GM21447 (cell line): ENCODE measurements at regions not wholly inside any gene's neighbourhood (a gene's known extent, or its start where the extent isn't known, plus 50 kb on each side); places are given as distances from the start of the nearest gene placed in this dataset.
A peak's percentile ranks its signal among the peaks of the same experiment; 100 is the strongest.

Source experiments
- ATAC-seq: cut with Tn5 transposase; IDR thresholded peaks from one replicate; pipeline ENCODE4 v1.9.1; 2021; ENCODE audit not compliant: unreplicated experiment

DNA sequence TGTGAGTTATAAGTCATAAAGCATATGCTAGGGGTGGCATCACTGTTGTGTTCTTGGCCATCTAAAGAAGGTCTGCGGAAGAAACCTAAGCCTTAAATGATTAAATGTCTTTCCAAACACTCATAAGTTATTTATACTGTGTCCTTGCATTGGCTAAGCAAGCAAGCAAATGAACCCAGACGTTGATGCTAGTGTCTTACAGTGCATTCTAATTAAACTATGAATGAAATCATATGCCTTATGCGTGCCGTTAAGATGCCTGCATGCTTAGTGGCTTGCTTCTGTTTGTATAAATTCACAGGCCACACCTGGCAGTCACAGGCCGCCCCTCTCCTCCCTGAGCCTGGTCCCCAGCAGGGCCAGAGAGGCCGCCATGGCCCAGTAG is 49.9 kb downstream of the RIN2 start:
- no peak for ATAC-seq

DNA sequence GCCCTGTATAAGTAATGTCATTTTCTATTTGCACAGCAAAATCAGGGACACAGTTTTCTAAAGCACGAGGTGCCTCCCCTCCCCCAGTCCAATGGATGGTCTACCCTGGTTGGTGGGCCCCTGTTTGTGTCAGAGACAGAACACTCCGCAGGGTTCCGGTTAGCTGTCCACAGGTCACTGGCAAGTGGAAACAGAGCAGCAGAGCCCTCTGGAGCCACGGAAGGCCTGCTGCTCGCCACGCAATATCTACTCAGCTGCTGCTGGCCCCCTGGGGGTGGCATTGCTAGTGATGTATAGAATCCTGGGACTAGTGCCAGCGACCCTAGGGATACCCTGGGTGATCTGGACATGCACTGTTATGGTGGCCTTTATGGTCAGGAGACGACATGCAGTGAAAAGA is 50.4 kb downstream of the RIN2 start:
- no peak for ATAC-seq

DNA sequence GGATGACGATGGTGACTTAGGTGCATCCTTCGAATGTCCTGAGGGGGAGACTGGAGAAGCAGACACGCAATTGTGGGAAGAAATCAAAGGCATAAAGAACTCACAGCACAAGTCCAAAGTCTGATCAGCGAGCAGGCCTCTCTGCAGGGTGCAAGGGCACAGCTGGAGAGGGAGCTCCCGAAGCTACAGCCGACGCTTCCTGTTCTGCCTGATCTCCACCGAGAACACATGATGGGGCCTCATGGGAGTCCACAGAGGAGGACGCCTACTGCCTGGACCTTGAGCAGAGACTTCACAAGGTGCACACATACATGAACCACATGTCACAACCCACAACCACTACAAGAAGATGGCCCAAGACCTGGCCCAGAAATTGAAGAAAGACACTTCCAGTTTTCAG is 51.4 kb downstream of the RIN2 start:
- ATAC-seq, result no peak

DNA sequence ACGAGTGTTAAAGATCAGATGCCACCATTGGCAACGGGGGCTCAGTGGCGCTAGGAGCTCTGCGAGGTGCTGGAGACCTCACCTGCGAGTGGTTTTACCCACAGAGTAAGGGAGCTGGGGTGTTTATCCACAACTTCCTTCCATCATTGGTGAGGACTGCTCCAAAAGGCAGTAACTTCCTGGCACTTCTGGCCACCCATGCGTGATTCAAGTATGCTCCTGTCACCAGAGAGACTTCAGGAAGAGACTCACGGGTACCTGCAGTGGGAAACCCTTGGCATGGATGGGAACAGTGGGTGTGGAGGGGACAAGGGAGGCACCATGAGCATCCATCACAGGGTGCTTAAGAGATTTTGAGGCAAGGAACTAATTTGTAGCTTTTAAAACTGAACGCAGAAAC is 53.2 kb downstream of the RIN2 start:
- no peak for ATAC-seq

DNA sequence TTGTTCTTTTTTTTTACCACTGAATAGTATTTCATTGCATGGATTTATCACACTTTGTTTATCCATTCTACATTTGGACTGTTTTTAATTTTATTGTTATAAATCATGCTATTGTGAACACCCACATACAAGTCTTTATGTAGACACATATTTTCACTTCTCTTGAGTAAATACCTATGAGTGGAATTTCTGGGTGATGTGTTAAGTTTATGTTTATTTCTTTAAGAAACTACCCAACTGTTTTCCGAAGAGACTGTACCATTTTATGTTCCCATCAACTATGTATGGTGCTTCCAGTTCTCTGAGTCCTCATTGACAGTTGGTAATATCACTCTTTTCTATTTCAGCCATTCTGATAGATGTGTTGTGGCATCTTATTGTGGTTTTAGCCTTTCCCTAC is 54.0 kb downstream of the RIN2 start:
- no peak for ATAC-seq

DNA sequence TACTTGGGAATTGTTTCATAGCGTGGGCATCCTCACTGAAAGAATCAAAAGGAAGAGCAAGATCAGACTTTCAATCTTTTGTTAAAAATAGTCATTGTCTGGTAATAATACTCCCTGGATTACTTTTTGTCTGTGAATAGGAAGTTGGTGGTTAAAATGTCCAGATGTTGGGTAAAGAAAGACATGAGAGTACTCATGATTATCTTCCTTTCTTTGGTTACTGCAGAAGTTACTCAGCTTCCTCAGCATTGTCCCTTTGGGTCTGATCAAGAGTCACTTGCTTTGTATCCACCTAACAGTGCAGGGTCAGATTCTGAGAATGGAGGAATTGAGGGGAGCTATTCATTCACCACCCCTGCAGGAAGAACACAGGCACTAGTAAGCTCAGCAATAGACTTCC is 54.6 kb downstream of the RIN2 start:
- ATAC-seq, result no peak

DNA sequence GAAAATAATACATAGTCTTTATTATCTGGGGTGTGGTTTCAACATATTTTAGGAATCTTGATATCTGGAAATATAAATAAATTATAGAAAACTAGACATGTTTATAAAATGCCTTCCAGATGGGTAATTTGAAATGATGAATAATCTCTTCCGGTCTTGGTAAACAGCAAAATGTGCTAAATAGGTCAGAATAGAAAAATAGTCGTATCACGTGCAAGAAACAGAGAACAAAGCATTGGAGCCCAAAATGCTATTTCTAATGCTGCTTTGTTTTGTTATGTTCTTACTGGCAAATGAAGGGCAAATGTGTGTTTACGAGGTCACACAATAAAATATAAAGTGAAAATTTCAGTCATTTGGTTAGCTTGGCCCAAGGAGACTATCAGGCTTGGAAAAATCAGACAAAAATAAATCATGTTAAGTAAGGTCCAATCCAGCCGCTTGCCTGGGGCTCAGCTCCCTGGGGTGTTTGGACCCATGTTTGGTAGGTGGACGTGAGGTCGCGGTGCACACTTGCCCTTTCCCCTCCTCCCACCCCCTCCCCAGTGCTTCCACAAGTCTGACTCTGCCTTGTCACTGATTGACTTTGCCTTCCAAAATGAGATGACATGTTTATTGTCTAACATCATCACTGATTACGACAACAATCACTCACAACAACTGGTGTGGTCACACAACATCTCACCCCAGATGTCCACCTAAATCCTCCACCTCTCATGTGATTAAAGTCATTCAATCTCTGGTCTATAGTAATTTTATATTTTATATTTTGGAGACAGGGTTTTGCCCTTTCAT is 56.0 kb downstream of the RIN2 start:
- ATAC-seq, result no peak

DNA sequence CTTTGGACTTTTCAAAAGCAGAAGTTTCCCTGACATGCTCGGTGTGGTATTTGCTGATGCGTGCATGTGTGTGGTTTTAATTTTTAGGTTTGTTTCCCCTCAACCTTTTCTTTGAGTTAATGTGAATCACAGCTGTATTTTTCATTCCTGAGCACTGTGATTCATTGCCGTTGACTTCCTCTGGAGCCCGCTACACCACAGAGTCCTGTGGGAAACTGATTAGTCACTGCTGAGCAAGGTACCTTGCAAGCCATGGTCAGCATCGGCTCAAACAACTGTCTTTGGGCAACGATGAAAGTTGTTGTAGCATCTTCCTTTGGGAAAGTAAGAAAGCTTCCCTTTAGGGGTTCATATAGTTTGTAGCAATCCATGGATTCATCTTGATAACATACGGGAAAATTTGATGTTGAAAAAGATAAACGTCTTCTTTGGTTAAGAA is 57.5 kb downstream of the RIN2 start:
- ATAC-seq, result no peak

DNA sequence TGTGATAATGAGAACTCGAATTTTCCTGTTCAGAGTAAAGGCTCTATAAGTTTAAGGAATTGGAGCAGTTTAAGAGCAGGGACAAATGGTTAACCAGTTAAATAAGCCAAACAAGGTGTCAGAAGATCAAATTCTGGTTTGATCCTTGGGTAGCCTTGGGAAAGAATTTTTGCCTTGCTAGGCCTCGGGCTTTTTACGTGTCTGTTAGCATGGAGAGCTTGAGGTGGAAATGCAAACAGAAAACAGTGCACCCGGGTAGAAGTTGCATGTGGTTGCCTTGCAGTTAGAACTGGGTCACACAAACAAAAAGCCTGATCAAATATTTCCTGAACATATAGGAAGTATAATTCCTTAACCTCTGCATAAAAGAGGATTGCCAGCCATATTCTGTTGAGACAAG is 58.3 kb downstream of the RIN2 start:
- ATAC-seq, result no peak

DNA sequence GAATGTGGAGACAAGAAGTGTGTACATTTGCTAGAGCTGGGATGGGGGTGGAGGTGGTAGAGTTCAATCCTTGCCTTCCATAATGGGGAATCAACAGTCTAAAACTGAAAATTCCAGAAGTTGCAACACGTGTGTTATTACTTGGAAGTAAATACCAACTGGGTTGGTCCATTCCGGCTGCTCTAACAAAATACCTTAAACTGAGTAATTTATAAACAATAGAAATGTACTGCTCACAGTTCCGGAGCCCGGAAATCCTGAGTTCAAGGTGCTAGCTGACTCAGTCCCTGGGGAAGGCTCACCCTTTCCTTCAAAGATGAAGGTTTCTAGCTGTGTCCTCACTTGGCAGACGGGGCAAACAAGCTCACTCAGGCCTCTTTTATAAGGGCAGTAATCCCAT is 59.0 kb downstream of the RIN2 start:
- ATAC-seq, result no peak

DNA sequence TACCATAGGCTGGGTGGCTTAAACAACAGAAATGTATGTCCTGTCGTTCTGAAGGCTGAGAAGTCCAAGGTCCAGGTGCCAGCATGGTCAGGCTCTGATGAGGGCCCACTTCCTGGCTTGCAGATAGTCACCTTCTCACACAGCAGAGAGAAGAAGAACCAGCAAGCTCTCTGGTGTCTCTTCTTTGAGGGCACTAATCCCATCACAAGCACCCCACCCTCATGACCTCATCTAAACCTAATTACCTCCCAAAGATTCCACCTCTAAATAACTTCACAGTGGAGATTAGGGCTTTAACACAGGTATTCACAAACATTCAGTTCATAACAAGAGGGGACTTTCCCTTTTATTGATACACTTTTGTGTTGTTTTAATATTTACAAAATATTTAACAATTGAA is 61.1 kb downstream of the RIN2 start:
- ATAC-seq, result no peak

DNA sequence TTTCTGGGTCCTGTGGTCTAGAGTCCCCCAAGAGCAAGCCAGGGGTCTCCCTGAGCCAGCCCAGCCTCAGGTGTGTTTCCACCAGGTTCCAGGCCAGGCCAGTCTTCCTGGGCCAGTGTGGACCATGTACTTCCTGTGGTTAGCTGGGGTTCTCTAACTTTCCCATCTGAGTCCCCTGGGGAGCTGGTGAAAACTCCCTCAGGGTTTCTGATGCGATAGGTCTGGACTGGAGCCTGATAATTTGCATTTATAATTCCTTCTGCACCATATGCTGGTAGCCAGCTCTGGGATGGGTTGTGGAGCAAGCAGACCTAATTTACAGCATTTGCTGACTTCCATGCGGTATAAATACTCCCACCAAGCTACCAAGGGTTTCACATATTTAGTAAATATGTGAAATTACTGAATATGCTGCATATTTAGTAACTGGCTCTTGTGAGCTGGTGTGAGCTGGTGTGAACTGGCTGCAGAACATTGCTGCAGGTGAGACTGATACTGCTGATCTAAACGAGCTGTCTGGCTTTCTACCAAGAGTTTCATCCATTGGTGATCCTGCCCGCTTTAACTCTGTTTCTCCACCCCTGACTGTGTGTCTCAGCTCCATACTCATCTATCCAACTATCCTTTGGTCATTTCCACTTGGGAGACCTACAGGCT is 62.6 kb downstream of the RIN2 start:
- ATAC-seq, result no peak

DNA sequence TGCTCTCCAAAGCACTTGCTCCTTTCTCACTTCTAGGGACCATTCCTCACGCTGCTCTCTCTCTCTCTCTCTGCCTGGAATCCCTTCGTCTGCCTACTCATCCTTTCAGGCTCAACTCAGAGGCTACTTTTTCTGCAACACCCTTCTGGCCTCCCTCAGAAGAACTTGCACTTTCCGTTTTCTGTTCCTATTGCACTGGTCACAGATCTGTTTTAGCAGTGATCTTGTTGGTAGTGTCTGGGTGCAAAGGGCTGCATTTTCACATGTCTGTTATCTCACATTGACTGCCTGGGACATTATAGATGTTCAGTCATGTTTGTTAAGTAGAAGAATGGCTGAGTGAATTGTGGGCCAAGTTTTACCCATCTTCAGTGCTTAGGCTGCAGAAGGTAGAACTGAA is 63.5 kb downstream of the RIN2 start:
- no peak for ATAC-seq

DNA sequence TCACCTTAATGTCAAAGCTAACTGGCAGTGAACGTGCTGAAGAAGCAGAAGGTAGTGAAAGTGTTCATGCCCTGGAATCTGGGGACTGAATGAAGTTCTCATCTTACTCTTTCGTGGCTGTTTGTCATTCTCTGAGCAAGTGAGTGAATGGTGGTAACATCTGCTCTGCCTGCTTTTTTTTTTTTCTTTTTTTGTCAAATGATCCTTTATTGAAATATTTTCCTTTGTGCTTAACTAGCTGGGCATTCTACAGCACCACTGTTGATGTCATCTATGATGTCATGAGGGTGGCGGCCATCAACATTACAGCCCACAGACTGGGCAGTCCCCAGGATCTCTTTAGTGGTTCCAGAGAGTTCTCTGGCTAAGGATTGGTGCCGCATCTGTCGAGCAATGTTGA is 65.2 kb downstream of the RIN2 start:
- no peak for ATAC-seq

DNA sequence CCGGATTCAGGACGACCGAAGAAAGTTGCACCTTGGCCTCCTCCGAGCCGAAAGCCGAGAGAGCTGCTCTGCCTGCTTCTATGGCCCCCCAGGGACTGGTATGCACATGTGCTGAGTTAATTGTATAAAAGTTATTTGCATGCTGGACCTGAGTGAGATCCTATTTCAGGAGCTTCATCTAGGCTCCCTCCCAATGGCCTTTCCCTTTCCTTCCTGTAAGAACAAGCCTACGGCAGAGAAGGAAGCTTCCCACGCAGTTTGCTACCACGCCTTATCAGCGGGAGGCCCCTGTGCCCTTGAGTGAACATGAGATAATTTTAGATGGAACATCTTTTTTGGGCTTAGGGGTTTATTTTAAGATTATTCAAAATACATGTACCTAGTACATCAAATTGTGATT is 65.9 kb downstream of the RIN2 start:
- no peak for ATAC-seq

DNA sequence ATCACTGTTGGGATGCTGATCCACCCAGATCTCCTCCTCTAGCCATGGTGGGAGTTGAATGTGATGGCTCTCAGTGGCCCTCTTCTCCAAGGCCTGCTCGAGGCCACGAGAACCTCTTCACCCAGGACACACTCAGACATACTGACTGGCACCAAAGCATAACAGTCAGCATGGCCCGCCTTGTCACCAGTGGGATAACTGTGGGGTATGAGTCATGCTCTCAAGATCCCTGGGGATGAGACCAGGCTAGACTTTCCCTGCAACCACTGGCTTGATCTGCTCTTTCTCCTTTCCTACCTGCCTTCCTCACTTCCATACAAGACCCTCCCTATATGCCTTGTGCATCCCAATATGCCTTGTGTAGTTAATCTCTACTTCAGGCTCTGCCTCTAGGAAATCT is 66.8 kb downstream of the RIN2 start:
- ATAC-seq, result no peak

DNA sequence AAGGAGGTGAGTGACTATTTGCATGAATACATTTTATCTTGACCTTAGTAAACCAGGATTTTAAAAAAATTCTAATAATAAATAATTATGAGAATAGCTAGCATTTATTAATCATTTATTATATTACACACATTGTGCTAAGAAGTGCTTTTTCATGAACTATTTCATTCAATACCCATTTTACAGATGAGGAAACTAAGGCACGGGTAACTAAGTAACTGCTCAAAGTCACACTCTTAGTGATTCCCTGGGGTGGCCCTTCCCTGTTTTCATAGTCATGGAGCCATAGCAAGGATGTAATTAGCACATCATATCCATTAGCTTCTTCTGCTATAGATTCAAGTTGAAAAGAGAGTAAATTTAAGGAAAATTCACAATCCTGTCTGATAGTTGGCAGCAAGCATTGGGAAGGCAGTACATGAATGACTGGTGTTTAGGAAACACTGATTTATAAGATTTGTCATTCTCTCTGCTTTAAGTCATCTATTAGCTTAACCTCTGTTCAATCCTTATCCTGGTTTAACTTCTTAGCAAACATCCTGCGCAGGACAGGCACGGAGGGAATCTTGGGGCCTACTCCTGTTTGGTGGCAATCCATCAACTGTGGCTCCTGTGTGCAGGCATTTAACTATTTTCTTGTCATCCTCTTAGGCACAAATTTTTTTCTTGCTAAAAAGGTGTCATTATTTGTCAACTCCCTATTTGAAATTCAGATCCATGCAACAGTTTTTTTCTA is 68.3 kb downstream of the RIN2 start:
- no peak for ATAC-seq

DNA sequence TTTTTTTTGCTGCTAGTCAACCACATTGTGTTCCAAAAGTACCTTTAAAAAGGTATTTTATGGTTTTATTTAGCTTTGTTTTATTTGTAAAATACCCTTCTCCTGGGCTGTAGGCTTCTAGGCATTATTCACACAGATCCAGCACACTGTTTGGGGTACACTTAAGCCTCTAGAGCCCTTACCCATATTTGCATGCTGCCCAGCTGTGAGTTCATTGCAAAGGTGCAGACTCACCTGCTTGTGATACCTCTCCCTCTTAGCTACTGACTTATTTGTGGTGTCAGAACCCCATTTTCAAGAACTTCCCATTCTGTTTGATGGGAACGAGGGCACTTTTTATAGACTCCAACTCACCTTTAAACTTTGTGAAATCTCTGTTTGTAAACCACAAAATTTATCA is 69.8 kb downstream of the RIN2 start:
- peak; percentile 27 for ATAC-seq

DNA sequence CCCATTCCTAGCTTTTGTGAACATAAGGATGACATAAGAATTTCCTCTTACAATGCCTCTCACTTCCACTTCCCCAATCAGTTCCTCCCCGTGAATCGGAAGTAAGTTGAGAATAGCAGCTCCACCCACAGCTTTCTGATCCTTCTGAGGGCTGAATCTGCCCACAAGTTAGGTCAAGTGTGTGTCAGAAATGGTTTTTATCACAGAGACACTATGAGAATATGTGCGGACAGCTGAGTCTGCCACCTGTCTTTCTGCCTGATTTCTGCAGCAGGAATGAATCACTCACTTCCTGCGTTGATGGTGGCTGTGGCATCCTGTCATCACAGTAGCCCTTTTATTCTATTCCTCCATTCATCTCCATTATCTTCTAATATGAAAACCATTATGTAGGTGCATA is 70.2 kb downstream of the RIN2 start:
- ATAC-seq, result peak; percentile 92

DNA sequence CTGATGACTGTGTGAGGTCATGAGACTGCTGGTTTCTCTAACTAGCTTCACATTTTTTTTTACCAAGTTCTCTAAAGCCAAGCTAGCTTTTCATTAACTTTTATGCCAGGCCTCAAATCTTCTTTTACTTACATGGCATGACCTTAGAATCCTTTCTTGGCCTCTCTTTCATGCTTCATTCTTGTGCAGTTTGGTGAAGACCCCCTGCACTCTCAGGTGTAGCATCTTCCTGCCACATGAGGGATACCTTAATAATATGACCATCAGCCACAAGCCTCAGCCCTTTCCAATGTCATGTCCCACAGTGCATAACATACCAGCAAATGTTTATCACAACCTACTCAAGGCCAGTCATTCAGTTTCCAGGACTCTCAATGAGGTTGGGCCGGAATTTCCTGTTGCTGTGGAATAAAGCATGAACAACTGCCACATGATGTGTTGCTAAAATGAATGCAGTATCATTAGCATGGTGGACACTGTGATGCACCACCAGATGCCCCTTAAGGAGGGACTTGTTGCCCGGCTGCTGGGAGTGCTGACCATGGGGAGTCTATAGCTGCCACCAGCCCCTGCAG is 72.2 kb downstream of the RIN2 start:
- no peak for ATAC-seq

DNA sequence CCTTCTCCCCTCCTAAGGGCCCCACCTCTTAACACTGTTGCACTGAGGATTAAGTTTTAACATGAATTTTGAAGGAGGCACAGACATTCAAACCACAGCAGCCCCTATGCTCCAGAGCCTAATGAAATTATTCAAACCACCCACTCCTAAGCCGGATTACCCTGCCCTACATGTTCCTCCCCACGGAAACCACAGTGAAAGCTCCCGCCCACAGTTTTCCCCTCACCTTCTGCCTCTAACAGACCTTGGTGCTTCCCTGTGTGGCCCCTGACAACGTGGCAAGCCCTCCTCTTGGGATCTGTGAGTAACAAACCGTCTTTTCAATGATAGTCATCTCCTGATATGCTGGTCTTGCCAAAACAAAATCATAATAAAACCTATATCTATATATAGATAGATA is 74.8 kb downstream of the RIN2 start:
- ATAC-seq, result no peak

DNA sequence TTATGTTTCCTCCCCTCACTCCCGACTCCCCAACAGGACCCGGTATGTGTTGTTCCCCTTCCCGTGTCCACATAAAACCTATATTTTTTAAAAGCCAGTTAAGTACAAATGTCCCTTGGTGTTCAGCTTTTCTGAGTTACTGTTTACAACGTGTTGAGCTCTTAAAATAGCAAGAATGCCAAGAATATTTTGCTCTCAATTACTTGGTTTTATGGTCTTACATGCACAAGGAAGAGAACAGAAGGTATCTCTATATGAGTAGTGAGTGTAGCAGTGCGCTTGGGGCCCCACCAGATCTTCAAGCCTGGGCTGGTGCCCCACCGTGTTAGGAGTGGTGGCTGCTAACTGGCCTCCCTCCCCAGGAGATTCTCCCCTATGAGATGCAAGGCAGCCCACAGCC is 75.3 kb downstream of the RIN2 start:
- ATAC-seq, result no peak
